GM12874 (cell line): ENCODE measurements at regions not wholly inside any gene's neighbourhood (a gene's known extent, or its start where the extent isn't known, plus 50 kb on each side); places are given as distances from the start of the nearest gene placed in this dataset.

Source experiments
- CTCF ChIP-seq: IDR thresholded peaks from 2 replicates; pipeline ENCODE4 v1.5.1; 2011; ENCODE audit warnings: low read depth, mild to moderate bottlenecking, control low read depth, low read length, moderate library complexity; ENCODE audit not compliant: insufficient read depth

- no peak for TF ChIP-seq CTCF
These were observed 185.8 kb upstream of the RAG2 start for GRCh38 chr11:36783808-36784207.

GRCh38 chr11:36779791-36780190 is 181.8 kb upstream of the RAG2 start:
- TF ChIP-seq CTCF: no peak

GRCh38 chr11:36777311-36777710 is 179.3 kb upstream of the RAG2 start:
- TF ChIP-seq CTCF: no peak

GRCh38 chr11:36775756-36776155 is 177.7 kb upstream of the RAG2 start:
- no peak for TF ChIP-seq CTCF

- TF ChIP-seq CTCF: no peak
These were observed 177.1 kb upstream of the RAG2 start for GRCh38 chr11:36775130-36775529.

GRCh38 chr11:36774603-36775002 is 176.6 kb upstream of the RAG2 start:
- no peak for TF ChIP-seq CTCF

GRCh38 chr11:36763187-36763586 is 165.2 kb upstream of the RAG2 start:
- no peak for TF ChIP-seq CTCF

- no peak for TF ChIP-seq CTCF
These were observed 159.0 kb upstream of the RAG2 start for GRCh38 chr11:36757075-36757474.
